NCI-H446 treated with DMSO at 0.1 percent for 48 hours (cell line): ENCODE measurements at regions not wholly inside any gene's neighbourhood (a gene's known extent, or its start where the extent isn't known, plus 50 kb on each side); places are given as distances from the start of the nearest gene placed in this dataset.
A peak's percentile ranks its signal among the peaks of the same experiment; 100 is the strongest.
"Not testable (repeated sequence)": the region's sequence is repeated elsewhere in the genome, so short reads cannot be mapped to it uniquely, and the experiment has no call there.

Experiments
- DNase-seq: peaks from one replicate; lab custom pipeline; 2025; lab: John Stamatoyannopoulos, UW

DNA sequence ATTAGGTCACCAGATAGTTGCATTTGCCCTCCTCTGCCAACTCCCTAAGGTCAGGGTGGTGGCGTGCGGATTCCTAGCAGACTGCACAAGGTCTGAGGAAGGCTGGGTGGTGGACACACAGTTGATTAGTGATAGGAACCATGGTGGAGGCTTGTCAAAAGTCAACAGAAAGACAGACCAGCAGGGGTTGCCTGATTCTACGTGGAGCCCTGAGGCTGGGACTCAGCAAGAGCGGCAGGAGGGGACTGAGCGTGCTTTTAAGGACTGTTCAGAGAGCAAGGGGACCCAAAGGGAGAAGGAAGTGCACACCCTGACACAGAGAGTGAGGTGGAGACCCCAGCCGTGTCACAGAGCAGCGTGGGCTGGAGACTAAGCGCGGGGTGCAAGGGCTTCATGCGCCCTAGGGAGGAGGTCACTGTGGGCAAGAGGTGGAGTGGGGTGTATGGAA is 513.2 kb downstream of the RNF144A start:
- no peak for DNase-seq

DNA sequence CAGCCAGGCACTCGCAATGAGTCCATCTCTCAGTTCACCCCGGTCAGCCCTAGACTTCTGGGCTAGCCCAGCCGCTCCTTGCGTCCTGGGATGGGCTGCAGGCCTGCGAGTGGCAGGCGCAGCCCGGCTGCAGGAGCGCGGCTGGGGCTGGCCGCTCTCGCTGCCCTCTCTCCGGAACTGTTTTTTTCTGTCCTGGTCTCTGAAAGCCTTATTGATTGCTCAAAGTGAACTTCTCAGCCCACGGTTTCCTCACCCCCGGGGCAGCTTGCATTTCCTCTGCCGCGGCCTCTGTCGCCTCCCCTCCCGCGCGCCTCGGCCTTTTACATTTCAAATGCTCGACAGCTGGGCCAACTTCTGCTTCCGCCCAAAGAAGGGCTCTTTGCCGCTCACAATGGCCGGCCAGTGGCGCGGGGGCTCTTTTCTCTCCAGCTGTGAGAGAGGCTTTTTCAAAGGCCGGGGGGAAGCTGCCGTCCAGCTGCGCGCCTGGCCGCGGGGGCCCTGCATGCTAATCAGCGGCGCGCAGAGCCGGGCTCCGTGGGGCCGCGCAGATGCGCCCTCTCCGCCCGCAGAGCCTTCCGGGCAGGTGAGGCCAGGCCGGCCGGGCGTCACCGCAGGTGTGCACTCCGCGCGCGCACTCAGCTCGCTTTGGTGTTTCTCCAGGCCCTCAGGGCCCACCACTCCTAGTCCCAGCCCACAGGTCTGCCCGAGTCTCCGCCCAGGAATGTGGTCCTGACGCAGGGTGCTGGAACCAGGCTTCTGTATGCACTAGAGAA is 513.8 kb downstream of the RNF144A start:
- no peak for DNase-seq

DNA sequence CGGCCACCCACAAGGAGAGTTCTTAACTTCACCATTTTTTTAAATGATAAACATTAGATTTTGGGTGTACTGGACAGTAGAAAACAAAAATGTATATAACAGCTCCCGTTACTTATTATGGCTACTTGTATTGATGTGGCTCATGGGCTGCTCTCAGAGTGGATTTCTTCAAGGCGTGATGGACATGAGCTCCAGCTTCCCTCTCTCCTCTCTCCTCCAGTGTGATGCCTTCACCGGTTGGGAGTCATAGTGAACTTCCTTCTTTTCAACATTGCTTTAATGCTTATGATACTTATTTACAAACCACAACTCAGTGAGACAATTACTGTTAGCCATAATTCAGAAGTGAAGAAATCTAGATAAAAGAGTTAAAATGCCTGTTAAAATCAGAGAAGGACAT is 515.2 kb downstream of the RNF144A start:
- DNase-seq = no peak

DNA sequence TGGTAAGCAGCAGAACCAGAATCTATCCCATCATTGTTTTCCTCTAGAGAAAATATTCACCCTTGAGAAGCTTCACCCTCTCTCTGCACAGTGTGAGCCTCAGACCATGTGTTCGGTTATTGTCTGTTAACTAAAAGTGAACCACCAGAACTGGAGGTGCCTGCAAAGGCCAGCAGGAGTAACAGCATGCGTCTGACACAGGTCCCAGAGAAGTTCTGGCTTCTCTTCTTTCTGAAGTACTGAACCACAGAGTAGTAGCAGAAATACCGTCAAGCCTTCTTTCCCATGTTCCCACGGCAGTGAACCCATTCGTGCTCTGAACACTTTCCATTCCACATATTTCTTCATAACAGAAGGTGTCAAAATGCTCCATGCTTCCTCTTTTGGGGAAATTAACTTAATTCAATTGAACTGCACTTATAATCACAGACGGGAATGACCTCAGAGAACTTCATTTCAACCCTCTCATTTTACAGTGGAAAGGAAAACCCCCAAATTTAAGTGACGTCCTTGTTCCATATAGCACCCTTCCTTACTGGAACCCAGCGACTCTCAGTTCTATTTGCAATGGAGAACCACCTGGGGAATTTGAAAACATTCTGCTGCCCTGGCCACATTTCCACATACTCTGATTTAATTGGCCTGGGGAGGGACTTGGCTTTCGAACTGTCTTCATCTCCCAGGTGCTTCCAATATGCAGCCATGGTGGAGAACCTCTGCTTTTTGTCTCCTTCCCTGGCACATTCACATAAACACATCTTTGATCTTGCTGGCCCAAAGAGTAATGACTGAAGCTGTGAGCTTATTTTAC is 519.1 kb downstream of the RNF144A start:
- DNase-seq = no peak

DNA sequence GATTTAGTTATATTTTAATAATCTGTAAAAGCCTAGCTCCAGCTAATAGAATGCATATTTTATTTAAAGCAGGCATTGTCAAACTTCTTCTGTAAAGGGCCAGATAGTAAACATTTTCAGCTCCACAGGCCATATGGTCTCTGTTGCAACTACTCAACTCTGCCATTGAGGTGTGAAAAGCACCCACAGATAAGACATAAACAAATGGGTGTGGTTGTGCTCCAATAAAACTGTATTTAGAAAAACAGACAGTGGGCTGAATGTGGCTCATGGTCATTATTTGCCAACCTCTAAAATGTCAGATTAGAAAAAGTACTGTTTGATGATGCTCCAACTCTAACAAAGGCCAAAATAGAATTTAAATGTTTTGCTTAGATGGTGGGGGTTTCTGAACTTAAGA is 519.9 kb downstream of the RNF144A start:
- DNase-seq = peak; percentile 8

DNA sequence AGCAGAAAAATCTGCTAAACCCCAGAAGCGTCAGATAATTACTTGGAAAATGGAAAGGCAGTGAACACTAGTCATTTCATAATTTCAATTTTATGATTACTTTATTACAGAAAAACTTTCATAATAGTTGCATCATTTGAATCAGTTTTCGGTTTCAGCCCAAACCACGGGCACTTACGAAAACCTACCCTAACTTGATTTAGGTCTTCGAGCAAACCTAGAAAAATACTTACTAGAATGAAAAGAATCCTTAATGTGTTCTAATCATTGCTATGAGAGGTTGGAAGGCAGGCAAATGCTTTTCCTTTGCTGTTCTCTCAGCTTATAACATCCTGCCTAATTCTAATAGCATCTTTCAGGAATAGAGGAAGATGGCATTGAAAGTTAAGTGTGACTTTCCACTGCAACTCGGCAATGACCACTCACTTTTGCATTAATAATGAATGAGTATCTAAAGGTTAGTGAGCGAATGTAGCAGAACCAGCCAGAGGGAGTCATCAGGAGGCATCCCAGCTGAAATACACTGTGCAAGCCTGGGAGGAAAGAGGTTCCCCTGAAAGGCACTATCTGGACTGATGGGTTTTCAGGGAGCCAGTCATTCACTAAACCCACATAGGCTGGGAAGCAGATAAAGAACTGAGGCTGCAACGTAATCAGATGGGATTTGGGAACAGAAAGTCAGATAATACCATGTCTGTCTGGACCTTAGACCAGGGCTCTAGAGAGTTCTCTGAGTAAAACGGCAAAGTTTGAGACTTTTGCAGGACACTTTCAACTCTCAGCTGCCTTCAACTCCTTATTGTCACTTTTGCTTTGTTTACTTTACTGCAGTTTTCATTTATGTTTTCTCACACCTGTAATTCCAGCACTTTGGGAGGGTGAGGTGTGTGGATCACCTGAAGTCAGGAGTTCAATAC is 520.8 kb downstream of the RNF144A start:
- DNase-seq = no peak

DNA sequence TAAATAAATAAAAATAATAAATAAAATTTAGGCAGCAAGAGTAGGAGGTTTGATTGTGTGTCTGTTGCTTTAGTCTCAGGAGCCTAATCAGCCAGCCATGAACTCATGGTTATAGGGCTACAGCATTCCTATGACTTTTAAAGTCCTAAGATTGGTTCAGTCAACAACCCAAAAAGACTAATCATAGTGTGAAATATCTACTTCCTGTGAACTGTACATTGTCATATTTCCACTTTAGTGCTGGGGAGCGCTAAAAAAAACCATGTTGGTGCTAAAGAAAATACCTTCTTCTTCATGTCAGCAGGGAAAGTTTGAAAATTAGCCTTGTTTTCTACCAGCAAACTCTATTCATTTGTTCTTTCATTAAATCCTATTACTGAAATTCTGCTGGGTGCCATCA is 521.6 kb downstream of the RNF144A start:
- no peak for DNase-seq

DNA sequence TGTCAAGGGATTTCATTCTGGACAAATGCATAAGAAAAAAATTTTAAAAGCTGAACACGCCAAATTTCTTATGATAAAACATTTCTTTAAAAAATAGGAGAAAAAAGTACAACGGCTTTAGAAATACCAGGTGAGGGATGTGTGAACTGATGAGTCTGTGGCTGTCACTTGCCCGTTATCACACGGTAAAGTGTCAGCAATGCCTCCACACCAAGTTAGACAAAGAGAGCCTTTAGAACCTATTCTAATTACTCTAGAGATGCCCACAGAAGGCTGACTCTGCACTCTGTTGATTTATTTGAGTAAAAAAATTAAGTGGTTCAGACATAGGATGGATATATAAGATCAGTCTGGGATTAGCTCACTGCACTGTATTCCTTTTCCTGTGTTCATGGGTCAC is 523.8 kb downstream of the RNF144A start:
- no peak for DNase-seq

DNA sequence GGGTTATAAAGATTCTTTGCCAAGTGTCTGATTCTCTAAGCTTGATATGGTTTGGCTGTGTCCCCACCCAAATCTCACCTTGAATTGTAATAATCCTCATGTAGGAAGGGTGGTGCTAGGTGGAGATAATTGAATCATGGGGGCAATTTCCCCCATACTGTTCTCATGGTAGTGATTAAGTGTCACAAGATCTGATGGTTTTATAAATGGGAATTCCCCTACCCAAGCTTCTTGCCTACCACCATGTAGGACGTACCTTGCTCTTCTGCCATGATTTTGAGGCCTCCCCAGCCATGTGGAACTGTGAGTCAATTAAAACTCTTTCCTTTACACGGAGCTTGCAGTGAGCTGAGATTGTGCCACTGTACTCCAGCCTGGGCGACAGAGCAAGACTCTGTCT is 524.6 kb downstream of the RNF144A start:
- DNase-seq = not testable (repeated sequence)

DNA sequence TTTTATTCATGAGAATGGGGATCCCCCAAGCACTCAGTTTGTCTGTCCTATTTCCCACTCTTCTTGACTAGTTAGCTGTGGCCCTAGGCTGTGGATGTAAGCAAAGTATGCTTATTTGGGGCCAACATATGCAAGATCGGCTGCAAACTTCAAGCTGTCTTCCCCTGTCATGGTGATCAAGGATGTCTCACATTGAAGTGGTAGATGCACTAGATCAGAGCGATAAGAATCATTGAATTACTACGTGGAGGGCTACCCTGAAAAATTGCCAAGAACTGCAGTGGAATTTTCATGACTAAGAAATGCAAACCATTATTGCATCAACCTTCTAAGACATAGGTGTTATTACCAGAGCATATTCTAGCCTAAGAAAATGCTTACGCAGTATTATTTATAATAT is 527.4 kb downstream of the RNF144A start:
- no peak for DNase-seq

DNA sequence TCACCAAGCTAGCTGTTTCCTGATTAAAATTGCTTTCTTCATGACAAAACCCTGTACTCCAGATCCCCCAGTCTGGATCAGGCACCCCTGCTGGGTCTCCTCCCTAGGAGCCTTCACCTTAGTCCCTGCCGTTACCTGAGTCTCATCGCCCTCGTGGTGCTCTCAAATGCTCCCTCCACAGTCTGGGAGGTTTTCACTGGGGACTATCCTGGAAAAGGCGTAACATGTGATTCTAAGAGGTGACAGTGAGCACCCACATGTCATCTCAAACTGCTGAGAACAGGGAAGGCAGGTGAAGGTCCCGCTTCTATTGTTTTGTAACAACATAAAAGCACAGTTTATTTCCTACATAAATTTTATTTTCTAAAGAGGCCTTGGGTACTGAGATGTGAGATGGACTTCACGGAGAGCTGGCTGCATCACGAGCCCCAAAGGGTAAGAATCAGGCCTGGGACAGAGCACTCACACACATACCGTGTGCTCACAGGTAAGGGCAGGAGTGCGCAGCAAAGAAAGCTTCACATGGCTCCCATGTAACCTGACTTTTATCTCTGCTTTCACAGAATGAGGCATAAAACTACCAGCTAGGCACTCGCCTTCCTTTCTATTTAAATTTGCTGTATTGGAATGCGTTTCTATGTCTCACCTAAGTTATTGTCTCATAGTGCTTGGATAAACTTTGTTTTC is 531.5 kb downstream of the RNF144A start:
- DNase-seq = no peak

DNA sequence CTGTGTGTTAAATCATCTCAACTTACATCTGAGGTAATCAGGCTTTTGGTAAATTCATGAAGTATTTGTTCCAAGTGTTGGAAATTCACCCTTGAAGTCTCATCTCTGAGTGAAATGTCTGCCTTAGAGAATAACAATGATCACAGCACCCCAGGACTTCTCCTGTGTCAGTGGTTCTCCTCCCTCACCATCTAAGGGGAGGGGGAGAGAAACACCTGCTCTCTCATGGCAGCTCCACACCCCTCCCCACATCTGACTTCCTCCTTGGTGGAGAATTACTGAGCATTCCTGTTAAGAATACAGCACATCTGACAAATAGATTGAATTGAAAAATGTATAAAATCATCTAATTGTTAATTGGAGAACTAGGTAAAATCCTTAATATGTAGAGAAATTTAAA is 532.1 kb downstream of the RNF144A start:
- DNase-seq = no peak

DNA sequence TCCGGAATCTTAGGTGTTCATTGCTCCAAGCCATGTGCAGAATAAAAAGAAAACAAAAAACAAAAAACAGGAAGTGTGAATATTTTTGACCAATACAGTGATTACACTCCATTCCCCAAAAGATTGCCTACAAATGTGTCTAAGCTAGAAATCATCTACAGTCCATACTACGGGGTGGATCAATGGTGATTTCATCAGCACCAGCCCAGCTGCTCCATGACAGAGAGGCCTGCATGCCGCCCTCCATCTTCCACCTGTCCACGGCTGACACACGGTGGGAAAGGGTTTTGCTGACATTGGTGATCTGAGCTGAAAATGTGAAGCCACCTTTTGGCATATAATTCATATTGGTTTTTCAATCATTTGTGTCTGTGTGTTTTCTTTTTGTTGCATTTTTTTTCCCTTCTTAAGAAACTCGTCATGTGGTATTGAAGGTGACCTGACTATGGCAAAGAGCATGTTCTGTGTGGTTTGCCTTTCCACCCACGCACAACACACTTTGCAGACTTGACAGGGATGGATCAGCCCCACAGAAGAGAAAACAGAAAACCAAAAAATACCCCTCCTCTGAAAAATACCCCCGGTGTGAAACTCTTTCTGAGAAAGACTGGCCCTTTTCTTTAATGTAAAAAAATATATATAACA is 533.1 kb downstream of the RNF144A start:
- no peak for DNase-seq

DNA sequence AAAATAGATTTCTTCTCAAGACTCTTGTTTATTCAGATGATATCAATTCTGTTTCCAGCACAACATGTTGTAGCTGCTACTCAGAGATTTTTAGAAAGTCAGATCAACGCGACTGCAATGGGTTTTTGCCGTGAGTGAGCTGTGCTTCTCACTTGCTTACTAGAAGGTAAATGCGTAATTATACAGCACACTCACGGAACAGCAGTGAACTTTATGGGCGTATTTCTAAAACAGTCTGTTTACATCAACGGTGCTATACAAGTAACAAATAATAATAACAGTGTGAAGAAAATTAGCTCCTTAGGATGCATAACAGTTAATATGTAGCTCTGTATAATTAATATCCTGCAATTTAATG is 533.6 kb downstream of the RNF144A start:
- no peak for DNase-seq

DNA sequence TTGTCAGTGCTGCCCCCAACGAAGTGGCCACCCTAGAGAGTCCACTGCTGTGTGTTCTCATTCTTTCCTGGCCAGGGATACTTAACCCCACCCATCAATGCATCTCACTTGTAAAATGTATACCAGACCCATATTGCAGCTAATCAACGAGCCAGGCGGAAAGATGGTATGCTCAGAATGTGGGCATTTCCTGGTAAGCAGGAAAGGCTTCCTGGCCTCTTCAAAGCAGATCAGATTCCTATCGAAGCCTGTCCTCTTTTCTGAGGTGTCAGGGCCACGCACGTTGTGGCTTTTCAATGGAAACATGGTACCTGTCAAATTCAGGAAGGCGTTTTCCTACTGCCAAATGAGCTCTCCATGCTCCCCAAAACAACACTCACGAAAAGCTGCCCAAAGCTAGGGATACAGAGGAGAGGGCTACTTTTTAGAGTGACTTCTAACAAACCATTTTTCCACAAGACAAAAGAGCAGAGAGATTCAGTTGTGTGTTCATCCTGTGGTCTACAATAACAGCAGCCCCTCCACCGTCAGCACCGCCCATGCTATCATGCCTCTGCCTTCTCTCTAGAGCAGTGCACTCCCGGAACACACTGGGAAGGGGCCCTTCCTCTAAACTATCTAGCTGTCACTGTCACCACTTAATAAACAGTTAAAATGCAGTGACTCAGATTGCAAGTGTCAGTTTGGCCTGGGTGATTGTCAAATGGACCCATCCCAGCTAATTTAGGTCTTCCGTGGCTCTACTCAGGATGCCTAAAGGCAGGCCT is 535.1 kb downstream of the RNF144A start:
- DNase-seq = no peak

DNA sequence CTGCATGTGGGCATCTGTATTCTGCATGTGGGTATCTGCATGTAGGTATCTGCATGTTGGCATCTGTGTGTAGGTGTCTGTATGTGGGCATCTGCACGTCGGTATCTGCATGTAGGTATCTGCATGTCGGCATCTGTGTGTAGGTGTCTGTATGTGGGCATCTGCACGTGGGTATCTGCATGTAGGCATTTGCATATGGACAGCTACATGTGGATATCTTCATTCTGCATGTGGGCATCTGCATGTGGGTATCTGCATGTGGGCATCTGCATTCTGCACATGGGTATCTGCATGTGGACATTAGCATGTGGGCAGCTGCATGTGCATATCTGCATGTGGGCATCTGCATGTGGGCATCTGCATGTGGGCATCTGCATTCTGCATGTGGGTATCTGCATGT is 537.4 kb downstream of the RNF144A start:
- no peak for DNase-seq

DNA sequence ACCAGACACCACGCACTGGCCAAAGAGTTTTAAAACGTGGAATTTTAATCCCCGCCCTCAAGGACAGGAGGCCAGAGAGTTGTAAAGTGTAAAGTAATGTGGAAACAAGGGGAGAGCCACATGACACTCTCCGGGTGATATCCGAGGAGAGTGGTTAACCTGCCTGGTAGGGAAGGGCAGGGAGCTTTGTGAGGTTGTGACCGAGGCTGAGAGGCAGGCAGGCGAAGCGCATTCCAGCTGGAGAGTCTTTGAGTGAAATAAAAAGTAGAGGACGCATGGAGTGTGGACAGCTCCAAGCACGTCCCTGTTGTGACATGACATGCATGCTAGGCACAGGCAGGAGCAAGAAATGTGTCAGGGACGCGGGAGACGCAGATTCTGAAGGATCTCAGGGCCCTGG is 539.5 kb downstream of the RNF144A start:
- DNase-seq = no peak

DNA sequence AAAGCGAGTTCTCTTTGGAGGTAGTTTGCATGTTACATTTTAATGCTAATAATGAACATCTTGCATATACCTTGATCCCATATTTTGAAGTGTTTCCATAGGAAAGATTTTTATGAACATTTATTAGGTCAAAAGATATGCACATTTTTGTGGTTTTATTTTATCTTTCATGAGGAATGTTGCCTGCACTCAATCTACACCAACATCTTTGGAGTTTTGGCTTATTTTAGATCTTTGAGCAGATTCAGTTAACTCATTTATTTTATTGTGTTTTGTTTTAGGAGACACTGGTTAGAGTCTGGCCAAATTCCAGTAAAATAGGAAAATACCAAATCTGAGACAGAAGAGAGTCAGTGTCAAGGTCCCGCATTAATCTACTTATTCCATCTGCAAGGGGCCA is 540.9 kb downstream of the RNF144A start:
- DNase-seq = no peak

DNA sequence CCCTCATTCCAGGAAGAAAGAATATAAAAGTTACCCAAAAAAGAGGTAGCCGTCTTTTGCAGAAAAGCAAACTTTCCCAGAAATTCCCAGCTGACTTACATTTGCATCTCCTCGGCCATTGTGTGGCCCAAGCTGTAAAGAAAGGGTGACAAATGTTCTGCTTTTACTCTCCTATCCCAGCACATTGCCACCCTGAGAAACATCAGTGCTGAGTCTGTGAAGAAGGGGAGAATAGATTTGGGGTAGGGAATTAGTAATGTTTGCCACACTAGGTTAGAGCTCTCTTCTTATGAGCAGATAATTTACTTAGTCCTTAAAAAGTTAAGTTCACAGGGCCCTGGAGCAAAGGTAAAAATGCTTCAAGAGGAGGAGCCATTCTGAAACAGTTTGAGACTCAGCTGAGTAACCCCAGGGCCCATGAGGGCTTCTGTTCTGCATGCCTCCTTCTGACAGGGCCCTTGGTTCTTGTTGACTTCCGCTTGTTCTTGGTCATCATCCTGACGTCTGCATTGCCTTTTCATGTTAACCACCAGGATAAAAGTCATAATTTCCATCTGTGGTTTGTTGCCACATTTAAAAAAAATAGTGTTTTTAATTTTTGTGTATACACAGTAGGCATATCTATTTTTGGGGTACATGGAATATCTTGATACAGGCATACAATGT is 550.7 kb downstream of the RNF144A start:
- no peak for DNase-seq

DNA sequence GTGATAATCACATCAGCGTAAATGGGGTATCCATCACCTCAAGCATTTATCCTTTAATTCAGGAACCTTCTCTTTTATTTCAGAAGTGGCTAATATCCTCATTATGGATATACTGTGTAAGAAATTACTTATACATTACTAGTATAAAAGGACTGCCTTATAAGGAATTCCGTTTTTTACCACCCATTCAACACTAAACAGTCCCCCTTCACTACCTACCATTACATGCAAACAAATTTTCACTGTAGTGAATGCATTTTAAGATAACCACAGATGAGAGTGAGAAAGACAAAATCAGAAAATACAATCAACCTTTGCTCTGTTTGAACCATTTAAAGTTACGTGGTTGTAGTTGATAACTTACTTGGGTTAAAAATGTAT is 551.2 kb downstream of the RNF144A start:
- DNase-seq = no peak
